SU-DHL-6 (cell line): ENCODE measurements at regions not wholly inside any gene's neighbourhood (a gene's known extent, or its start where the extent isn't known, plus 50 kb on each side); places are given as distances from the start of the nearest gene placed in this dataset.
"Not testable (repeated sequence)": the region's sequence is repeated elsewhere in the genome, so short reads cannot be mapped to it uniquely, and the experiment has no call there.

ENCODE experiments used
- H2AFZ ChIP-seq: fragments of 200-600 bp; sonication (generic); 2 replicates; pipeline ENCODE4 v1.6.1; 2014; ENCODE audit warnings: low read depth, mild to moderate bottlenecking, moderate library complexity, mixed read lengths, antibody characterized with exemption, low read length; ENCODE audit not compliant: severe bottlenecking
- H3F3A ChIP-seq: fragments of 200-600 bp; shearing (Covaris generic); 2 replicates; pipeline ENCODE4 v1.6.0; 2016; ENCODE audit warnings: antibody characterized with exemption, mild to moderate bottlenecking; ENCODE audit not compliant: insufficient read depth
- H3K27ac ChIP-seq: fragments of 200-600 bp; sonication (generic); 2 replicates; pipeline ENCODE4 v1.5.1; 2016; ENCODE audit warnings: low read depth, mild to moderate bottlenecking, low read length, moderate library complexity, mixed read lengths
- H3K27me3 ChIP-seq: fragments of 200-600 bp; sonication (generic), shearing (Covaris generic); 2 replicates; pipeline ENCODE4 v1.6.0; 2014; ENCODE audit warnings: mild to moderate bottlenecking, low read length
- H3K36me3 ChIP-seq: fragments of 200-600 bp; sonication (generic); 2 replicates; pipeline ENCODE4 v1.6.1; 2014; ENCODE audit warnings: mild to moderate bottlenecking, low read length, mixed read lengths
- H3K4me2 ChIP-seq: fragments of 300-600, 200-600 bp; shearing (Covaris generic), sonication (generic); 2 replicates; pipeline ENCODE4 v1.6.0; 2014; ENCODE audit warnings: low read length, low read depth, mild to moderate bottlenecking; ENCODE audit not compliant: poor library complexity, severe bottlenecking
- H3K4me3 ChIP-seq: fragments of 200-600 bp; sonication (generic); 2 replicates; pipeline ENCODE4 v1.5.1; 2014; ENCODE audit warnings: antibody characterized with exemption, low read length, mild to moderate bottlenecking, mixed read lengths; ENCODE audit not compliant: insufficient read depth, poor library complexity, severe bottlenecking
- H3K79me2 ChIP-seq: fragments of 200-600 bp; sonication (generic); 2 replicates; pipeline ENCODE4 v1.6.1; 2014; ENCODE audit warnings: mild to moderate bottlenecking, low read length, moderate library complexity; ENCODE audit not compliant: insufficient read depth
- H3K9ac ChIP-seq: fragments of 200-600 bp; sonication (generic); 2 replicates; pipeline ENCODE4 v1.7.0; 2014; ENCODE audit warnings: mild to moderate bottlenecking, low read length
- H3K9me2 ChIP-seq: fragments of 200-600 bp; sonication (generic); replicated peaks from 2 replicates; pipeline ENCODE4 v1.6.1; 2014; ENCODE audit warnings: low read length; ENCODE audit not compliant: insufficient read depth
- H3K9me3 ChIP-seq: fragments of 200-600 bp; sonication (generic); 2 replicates; pipeline ENCODE4 v1.6.1; 2014; ENCODE audit warnings: low read length, mixed read lengths; ENCODE audit not compliant: insufficient read depth
- H4K20me1 ChIP-seq: fragments of 200-600 bp; sonication (generic); 2 replicates; pipeline ENCODE4 v1.6.1; 2014; ENCODE audit warnings: low read depth, mild to moderate bottlenecking, antibody characterized with exemption, low read length, moderate library complexity, mixed read lengths
- EZH2phosphoT487 ChIP-seq: fragments of 200-600 bp; sonication (generic), shearing (Covaris generic); conservative IDR thresholded peaks from 2 replicates; pipeline ENCODE4 v1.6.1; 2018; ENCODE audit warnings: mild to moderate bottlenecking, antibody characterized with exemption, low read length, moderate library complexity, mixed read lengths
- TF ChIP-seq, protein P1 (sequence below): fragments of 200-600 bp; sonication (generic); IDR thresholded peaks from one replicate; pipeline ENCODE4 v1.5.1; 2017; ENCODE audit warnings: antibody characterized with exemption, mild to moderate bottlenecking, low read length, moderate library complexity; ENCODE audit not compliant: insufficient read depth, poor library complexity, severe bottlenecking

DNA sequence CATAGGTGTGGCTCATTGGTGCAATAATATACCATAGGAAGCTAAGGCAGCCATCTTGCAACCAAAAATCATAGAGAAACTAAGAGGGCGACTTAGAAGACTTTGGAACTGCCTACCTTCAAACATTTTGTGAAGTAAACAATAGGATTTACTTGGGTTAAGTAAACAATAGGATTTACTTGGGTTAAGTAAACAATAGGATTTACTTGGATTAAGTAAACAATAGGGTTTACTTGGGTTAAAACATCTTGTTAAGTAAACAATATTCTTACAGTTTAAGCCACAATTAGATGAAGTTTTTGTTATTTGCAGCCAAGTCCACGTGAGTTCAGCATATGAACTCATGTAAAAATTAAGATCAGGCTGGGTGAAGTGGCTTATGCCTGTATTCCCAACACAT, 722.4 kb upstream of the AUTS2 start:
- H2AFZ ChIP-seq, result no peak overlapping the region
- H3K79me2 ChIP-seq, result no peaks in the 10 kb centered on the region
- H3K36me3 ChIP-seq, result no peaks in the 10 kb centered on the region
- no peaks in the 10 kb centered on the region for H3K9me2 ChIP-seq
- H3K4me3 ChIP-seq, result no peak overlapping the region
- H4K20me1 ChIP-seq, result no peaks in the 10 kb centered on the region
- no peak overlapping the region for H3K27ac ChIP-seq
- TF ChIP-seq, protein P1, sequence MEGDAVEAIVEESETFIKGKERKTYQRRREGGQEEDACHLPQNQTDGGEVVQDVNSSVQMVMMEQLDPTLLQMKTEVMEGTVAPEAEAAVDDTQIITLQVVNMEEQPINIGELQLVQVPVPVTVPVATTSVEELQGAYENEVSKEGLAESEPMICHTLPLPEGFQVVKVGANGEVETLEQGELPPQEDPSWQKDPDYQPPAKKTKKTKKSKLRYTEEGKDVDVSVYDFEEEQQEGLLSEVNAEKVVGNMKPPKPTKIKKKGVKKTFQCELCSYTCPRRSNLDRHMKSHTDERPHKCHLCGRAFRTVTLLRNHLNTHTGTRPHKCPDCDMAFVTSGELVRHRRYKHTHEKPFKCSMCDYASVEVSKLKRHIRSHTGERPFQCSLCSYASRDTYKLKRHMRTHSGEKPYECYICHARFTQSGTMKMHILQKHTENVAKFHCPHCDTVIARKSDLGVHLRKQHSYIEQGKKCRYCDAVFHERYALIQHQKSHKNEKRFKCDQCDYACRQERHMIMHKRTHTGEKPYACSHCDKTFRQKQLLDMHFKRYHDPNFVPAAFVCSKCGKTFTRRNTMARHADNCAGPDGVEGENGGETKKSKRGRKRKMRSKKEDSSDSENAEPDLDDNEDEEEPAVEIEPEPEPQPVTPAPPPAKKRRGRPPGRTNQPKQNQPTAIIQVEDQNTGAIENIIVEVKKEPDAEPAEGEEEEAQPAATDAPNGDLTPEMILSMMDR, result no peak
- TF ChIP-seq EZH2phosphoT487, result no peak
- H3K9ac ChIP-seq, result no peak overlapping the region
- H3K9me3 ChIP-seq, result no peaks in the 10 kb centered on the region
- H3F3A ChIP-seq, result no peaks in the 10 kb centered on the region
- no peaks in the 10 kb centered on the region for H3K27me3 ChIP-seq
- H3K4me2 ChIP-seq, result no peak overlapping the region

DNA sequence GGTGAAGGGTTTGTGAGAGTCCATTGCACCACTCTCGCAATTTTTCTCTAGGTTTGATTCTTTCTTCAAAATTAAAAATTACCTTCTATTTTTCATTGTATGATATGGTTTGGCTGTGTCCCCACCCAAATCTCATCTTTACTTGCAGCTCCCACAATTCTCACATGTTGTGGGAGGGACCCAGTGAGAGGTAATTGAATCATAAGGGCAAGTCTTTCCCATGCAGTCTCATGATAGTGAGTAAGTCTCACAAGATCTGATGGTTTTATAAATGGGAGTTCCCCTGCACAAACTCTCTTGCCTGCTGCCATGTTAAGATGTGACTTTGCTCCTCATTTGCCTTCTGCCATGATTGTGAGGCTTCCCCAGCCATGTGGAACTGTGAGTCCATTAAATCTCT, 711.2 kb upstream of the AUTS2 start:
- not testable (repeated sequence) for H3K4me2 ChIP-seq, H3F3A ChIP-seq, H3K9me3 ChIP-seq, H2AFZ ChIP-seq, H3K9me2 ChIP-seq, H3K36me3 ChIP-seq, H3K79me2 ChIP-seq, H3K27me3 ChIP-seq, H3K9ac ChIP-seq, H4K20me1 ChIP-seq, H3K4me3 ChIP-seq, H3K27ac ChIP-seq

DNA sequence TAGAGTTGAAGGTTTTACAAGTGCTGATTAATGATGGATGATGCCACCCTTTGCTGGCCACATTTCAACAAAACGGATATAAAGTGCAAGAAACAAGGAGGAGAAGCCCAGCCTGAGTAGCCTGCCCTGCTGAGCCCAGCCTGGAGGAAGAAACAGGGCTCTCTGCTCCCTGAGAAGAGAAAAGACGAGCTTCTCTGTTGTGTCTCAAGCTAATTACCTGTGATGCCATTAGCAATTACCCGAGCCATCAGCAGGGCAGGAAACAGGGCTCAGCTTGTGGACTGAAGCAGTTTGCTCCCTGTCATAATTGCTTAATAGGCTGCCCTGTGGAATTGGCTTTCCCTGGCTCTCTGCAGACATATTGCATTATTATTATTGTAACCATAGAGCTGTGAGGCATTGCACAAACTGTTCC, 709.3 kb upstream of the AUTS2 start:
- no peak overlapping the region for H3K9ac ChIP-seq
- no peak for TF ChIP-seq EZH2phosphoT487
- H3K79me2 ChIP-seq, result no peaks in the 10 kb centered on the region
- H3K9me2 ChIP-seq, result no peaks in the 10 kb centered on the region
- no peak overlapping the region for H3K27ac ChIP-seq
- no peak overlapping the region for H3K4me3 ChIP-seq
- H3F3A ChIP-seq, result no peaks in the 10 kb centered on the region
- H3K4me2 ChIP-seq, result no peak overlapping the region
- H3K9me3 ChIP-seq, result no peaks in the 10 kb centered on the region
- H4K20me1 ChIP-seq, result no peaks in the 10 kb centered on the region
- H3K36me3 ChIP-seq, result no peaks in the 10 kb centered on the region
- H3K27me3 ChIP-seq, result 0 out of 2 replicates have a peak, but pooled peaks cover 2% of the 10 kb centered on the region
- H2AFZ ChIP-seq, result no peak overlapping the region

DNA sequence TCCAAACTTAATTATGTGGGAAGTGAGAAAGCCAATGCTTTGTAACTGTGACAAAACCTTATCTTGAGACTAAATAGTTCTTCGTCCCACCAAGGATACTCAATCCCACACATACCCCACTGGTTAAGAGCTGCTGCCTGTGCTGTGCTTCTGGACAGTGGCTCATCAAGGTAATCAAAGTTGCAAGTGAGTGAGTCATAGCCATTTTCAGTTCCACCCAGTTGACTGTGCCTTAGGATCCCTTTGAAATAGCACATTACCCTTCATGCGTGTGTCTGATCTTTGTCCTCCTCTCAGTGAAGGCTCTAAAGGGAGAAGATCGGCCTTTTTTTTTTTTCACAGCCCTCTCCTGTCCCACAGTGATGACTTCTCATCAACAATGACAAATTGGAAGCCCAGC, 706.0 kb upstream of the AUTS2 start:
- Histone ChIP-seq H3K79me2 (no peaks in the 10 kb centered on the region), H2AFZ (no peak overlapping the region), H3K4me2 (no peak overlapping the region), H4K20me1 (no peaks in the 10 kb centered on the region), H3K27ac (no peak overlapping the region), H3K27me3 (0 out of 2 replicates have a peak, but pooled peaks cover 6% of the 10 kb centered on the region), H3K9me2 (no peaks in the 10 kb centered on the region), H3K9me3 (no peaks in the 10 kb centered on the region), H3K36me3 (no peaks in the 10 kb centered on the region), H3K4me3 (no peak overlapping the region), H3F3A (no peaks in the 10 kb centered on the region), H3K9ac (no peak overlapping the region)
- no peak for TF ChIP-seq EZH2phosphoT487
- TF ChIP-seq, protein P1, result no peak
